Stimulated activated CD8-positive, alpha-beta memory T cell treated with anti-CD3 and anti-CD28 coated beads, Interleukin-12 subunit alpha, Interleukin-12 subunit beta, amount 100 ng/mL, for 4 hours (primary cell): ENCODE measurements at regions not wholly inside any gene's neighbourhood (a gene's known extent, or its start where the extent isn't known, plus 50 kb on each side); places are given as distances from the start of the nearest gene placed in this dataset.
"Not testable (repeated sequence)": the region's sequence is repeated elsewhere in the genome, so short reads cannot be mapped to it uniquely, and the experiment has no call there.

Experiments
- DNase-seq: peaks from one replicate; pipeline ENCODE4 v3.0.0-alpha.2; 2020; ENCODE audit warnings: low read depth

DNA sequence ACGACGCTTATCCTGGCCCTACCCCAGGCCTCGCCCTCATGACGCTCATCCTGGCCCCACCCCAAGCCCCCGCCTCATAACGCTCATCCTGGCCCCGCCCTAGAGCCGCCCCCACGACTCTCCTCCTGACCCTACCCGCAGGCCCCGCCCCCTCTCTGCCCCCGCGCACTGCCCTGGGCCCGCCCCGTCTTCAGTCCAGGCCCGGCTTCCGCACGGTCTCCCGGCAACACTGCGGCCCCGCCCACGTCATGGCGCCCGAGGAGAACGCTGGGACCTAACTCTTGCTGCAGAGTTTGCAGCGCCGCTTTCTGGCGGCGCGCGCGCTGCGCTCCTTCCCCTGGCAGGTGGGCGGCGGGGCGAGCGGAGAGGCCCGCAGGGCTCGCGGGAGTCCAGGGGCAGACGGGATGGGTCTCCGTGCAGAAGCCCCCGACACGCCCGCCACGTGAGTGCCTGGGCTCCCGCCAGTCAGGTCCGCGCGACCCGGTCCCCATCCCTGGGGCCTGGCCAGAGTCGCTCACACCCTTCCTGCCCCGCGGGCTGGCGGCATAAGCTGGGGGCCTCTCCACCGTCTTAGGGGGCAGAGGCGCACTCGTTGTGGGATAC lies 52.5 kb upstream of the ROPN1B start:
- DNase-seq, result no peak

DNA sequence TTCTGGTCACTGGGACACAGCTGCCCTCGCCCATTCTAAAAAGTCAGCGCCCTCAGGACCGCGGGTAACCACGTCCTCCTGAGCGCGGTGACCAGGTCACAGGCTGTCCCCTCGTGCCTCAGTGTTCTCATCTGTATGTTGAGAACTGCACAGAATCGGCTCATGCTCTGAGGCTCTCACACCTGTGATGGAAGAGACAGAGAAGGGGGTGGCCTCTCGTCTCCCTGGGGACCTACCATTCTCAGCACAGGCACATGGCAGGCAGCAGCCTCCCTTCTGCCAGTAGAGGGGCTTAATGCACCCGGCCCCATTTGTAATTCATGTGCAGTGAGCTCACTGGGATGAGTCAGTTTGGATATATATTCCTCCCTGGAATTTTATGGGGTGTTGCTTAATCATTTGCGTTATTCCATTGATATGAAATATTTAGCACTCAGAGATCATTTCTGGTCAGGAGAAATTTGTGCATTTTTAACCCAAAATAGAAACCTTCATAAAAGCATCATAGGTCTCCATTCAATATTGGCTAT lies 51.9 kb upstream of the ROPN1B start:
- DNase-seq, result not testable (repeated sequence)

DNA sequence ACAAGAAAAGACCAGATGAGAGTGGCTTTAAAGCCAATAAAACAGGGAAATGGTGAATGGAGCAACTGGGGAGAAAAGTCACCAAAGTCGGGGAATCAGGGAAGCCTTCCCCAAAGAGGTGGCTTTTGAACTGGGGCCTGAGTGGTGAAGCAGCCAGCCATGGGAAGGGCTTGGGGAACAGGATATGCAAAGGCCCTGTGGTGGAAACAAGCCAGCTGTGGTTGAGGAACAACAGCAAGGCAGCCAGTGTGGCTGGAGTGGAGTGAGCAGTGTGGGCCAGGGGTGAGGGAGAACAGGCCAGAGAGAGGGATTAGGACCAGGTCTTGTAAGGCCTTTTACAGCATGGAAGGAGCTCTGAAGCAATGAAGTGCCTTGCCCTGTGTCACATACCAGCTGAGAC lies 51.0 kb upstream of the ROPN1B start:
- not testable (repeated sequence) for DNase-seq

- not testable (repeated sequence) for DNase-seq
Observed at GRCh38 chr3:125918451-125918850, 50.5 kb upstream of the ROPN1B start.

DNA sequence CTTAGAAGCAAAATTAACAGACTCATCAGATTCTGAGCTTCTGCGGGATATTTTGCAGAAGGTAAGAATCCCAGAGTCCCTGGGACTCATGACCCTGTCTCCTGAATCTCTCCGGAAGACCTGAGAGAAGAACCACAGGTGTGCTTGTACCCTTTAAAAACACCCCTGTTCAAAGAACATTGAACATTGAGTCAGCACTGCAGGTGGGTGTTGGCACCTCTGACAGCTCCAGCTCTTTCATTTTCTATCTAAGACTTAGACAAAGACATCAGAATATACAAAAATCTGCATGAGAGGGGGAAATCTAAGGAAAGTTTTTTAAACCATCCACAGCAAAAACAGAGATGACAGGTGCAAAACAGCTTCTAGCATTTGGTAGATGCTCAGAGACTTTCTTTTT lies 50.1 kb upstream of the ROPN1B start:
- not testable (repeated sequence) for DNase-seq
